ENCODE measurements at regions not wholly inside any gene's neighbourhood (a gene's known extent, or its start where the extent isn't known, plus 50 kb on each side); places are given as distances from the start of the nearest gene placed in this dataset.

GRCh38 chr6:66985816-66986215, 1278.8 kb upstream of the EYS start:
- Mint-ChIP-seq H3K36me3 (ENCODE audit: insufficient read depth) (no peaks in the 10 kb centered on the region), H3K4me3 (no peak overlapping the region), H3K9me3 (peaks cover 30% of the 10 kb centered on the region), H3K27ac (ENCODE audit: low read depth) (no peak overlapping the region), H3K27me3 (no peaks in the 10 kb centered on the region), H3K4me1 (no peaks in the 10 kb centered on the region)
- DNase-seq (ENCODE audit: low spot score in 2 of 2) (no peak), ATAC-seq (replicated peaks; ENCODE audit: extremely low read depth, poor library complexity, severe bottlenecking) (no peak)

- ATAC-seq (replicated peaks; ENCODE audit: extremely low read depth, poor library complexity, severe bottlenecking) (no peak), DNase-seq (ENCODE audit: low spot score in 2 of 2) (no peak)
- Mint-ChIP-seq H3K36me3 (ENCODE audit: insufficient read depth) (no peaks in the 10 kb centered on the region), H3K4me3 (no peak overlapping the region), H3K27ac (ENCODE audit: low read depth) (no peak overlapping the region), H3K4me1 (no peaks in the 10 kb centered on the region), H3K9me3 (peaks cover 29% of the 10 kb centered on the region), H3K27me3 (no peaks in the 10 kb centered on the region)
These were observed 1263.3 kb upstream of the EYS start for GRCh38 chr6:66970373-66970772.

- ATAC-seq (replicated peaks; ENCODE audit: extremely low read depth, poor library complexity, severe bottlenecking), result no peak
- no peaks in the 10 kb centered on the region for H3K4me1 Mint-ChIP-seq
- no peak overlapping the region for H3K4me3 Mint-ChIP-seq
- H3K27me3 Mint-ChIP-seq, result no peaks in the 10 kb centered on the region
- no peaks in the 10 kb centered on the region for H3K36me3 Mint-ChIP-seq (ENCODE audit: insufficient read depth)
- H3K27ac Mint-ChIP-seq (ENCODE audit: low read depth), result no peak overlapping the region
- peaks cover 29% of the 10 kb centered on the region for H3K9me3 Mint-ChIP-seq
- DNase-seq (ENCODE audit: low spot score in 2 of 2), result no peak
These were observed 1258.2 kb upstream of the EYS start for GRCh38 chr6:66965227-66965626.

- Mint-ChIP-seq H3K4me1 (no peaks in the 10 kb centered on the region), H3K27ac (ENCODE audit: low read depth) (no peak overlapping the region), H3K9me3 (peaks cover 23% of the 10 kb centered on the region), H3K4me3 (no peak overlapping the region), H3K36me3 (ENCODE audit: insufficient read depth) (no peaks in the 10 kb centered on the region), H3K27me3 (no peaks in the 10 kb centered on the region)
- DNase-seq (ENCODE audit: low spot score in 2 of 2), result no peak
- no peak for ATAC-seq (replicated peaks; ENCODE audit: extremely low read depth, poor library complexity, severe bottlenecking)
These were observed 1257.2 kb upstream of the EYS start for GRCh38 chr6:66964216-66964615.

GRCh38 chr6:66962082-66962481, 1255.1 kb upstream of the EYS start:
- Mint-ChIP-seq H3K36me3 (ENCODE audit: insufficient read depth) (no peaks in the 10 kb centered on the region), H3K4me3 (no peak overlapping the region), H3K9me3 (peaks cover 15% of the 10 kb centered on the region), H3K27me3 (no peaks in the 10 kb centered on the region), H3K4me1 (no peaks in the 10 kb centered on the region), H3K27ac (ENCODE audit: low read depth) (no peak overlapping the region)
- ATAC-seq (replicated peaks; ENCODE audit: extremely low read depth, poor library complexity, severe bottlenecking), result no peak
- no peak for DNase-seq (ENCODE audit: low spot score in 2 of 2)

- no peak overlapping the region for H3K4me3 Mint-ChIP-seq
- peaks cover 17% of the 10 kb centered on the region for H3K9me3 Mint-ChIP-seq
- no peak for ATAC-seq (replicated peaks; ENCODE audit: extremely low read depth, poor library complexity, severe bottlenecking)
- H3K36me3 Mint-ChIP-seq (ENCODE audit: insufficient read depth), result no peaks in the 10 kb centered on the region
- no peak for DNase-seq (ENCODE audit: low spot score in 2 of 2)
- H3K27me3 Mint-ChIP-seq, result no peaks in the 10 kb centered on the region
- H3K4me1 Mint-ChIP-seq, result no peaks in the 10 kb centered on the region
- no peak overlapping the region for H3K27ac Mint-ChIP-seq (ENCODE audit: low read depth)
These were observed 1254.2 kb upstream of the EYS start for GRCh38 chr6:66961191-66961590.

- H3K9me3 Mint-ChIP-seq, result peaks cover 16% of the 10 kb centered on the region
- DNase-seq (ENCODE audit: low spot score in 2 of 2) (no peak), ATAC-seq (replicated peaks; ENCODE audit: extremely low read depth, poor library complexity, severe bottlenecking) (no peak)
- H3K36me3 Mint-ChIP-seq (ENCODE audit: insufficient read depth), result no peaks in the 10 kb centered on the region
- H3K4me3 Mint-ChIP-seq, result no peak overlapping the region
- no peaks in the 10 kb centered on the region for H3K4me1 Mint-ChIP-seq
- H3K27me3 Mint-ChIP-seq, result no peaks in the 10 kb centered on the region
- no peak overlapping the region for H3K27ac Mint-ChIP-seq (ENCODE audit: low read depth)
These were observed 1242.2 kb upstream of the EYS start for GRCh38 chr6:66949191-66949661.

- ATAC-seq (replicated peaks; ENCODE audit: extremely low read depth, poor library complexity, severe bottlenecking), result no peak
- Mint-ChIP-seq H3K9me3 (peaks cover 22% of the 10 kb centered on the region), H3K36me3 (ENCODE audit: insufficient read depth) (no peaks in the 10 kb centered on the region)
These were observed 1241.1 kb upstream of the EYS start for GRCh38 chr6:66948106-66948505.

GRCh38 chr6:66940003-66940402, 1233.0 kb upstream of the EYS start:
- Mint-ChIP-seq H3K27me3 (no peaks in the 10 kb centered on the region), H3K9me3 (peaks cover 30% of the 10 kb centered on the region), H3K36me3 (ENCODE audit: insufficient read depth) (no peaks in the 10 kb centered on the region), H3K27ac (ENCODE audit: low read depth) (no peak overlapping the region), H3K4me1 (no peaks in the 10 kb centered on the region), H3K4me3 (no peak overlapping the region)
- ATAC-seq (replicated peaks; ENCODE audit: extremely low read depth, poor library complexity, severe bottlenecking), result no peak
- DNase-seq (ENCODE audit: low spot score in 2 of 2), result no peak

More at GRCh38 chr6:66948106-66948505, 1241.1 kb upstream of the EYS start:
- Mint-ChIP-seq H3K4me3 (no peak overlapping the region), H3K27ac (ENCODE audit: low read depth) (no peak overlapping the region), H3K27me3 (no peaks in the 10 kb centered on the region), H3K4me1 (no peaks in the 10 kb centered on the region)
- no peak for DNase-seq (ENCODE audit: low spot score in 2 of 2)

GRCh38 chr6:66937180-66937579, 1230.2 kb upstream of the EYS start:
- no peak overlapping the region for H3K4me3 Mint-ChIP-seq

GRCh38 chr6:66935612-66936011, 1228.6 kb upstream of the EYS start:
- Mint-ChIP-seq H3K27ac (ENCODE audit: low read depth) (no peak overlapping the region), H3K4me3 (no peak overlapping the region), H3K36me3 (ENCODE audit: insufficient read depth) (no peaks in the 10 kb centered on the region), H3K9me3 (peaks cover 16% of the 10 kb centered on the region), H3K27me3 (no peaks in the 10 kb centered on the region), H3K4me1 (no peaks in the 10 kb centered on the region)
- ATAC-seq (replicated peaks; ENCODE audit: extremely low read depth, poor library complexity, severe bottlenecking), result no peak
- DNase-seq (ENCODE audit: low spot score in 2 of 2), result no peak

More at GRCh38 chr6:66937180-66937579, 1230.2 kb upstream of the EYS start:
- Mint-ChIP-seq H3K27me3 (no peaks in the 10 kb centered on the region), H3K36me3 (ENCODE audit: insufficient read depth) (no peaks in the 10 kb centered on the region), H3K27ac (ENCODE audit: low read depth) (no peak overlapping the region), H3K4me1 (no peaks in the 10 kb centered on the region), H3K9me3 (peaks cover 17% of the 10 kb centered on the region)
- DNase-seq (ENCODE audit: low spot score in 2 of 2), result no peak
- ATAC-seq (replicated peaks; ENCODE audit: extremely low read depth, poor library complexity, severe bottlenecking), result no peak

GRCh38 chr6:66931787-66932186, 1224.8 kb upstream of the EYS start:
- Mint-ChIP-seq H3K36me3 (ENCODE audit: insufficient read depth) (peaks cover 2% of the 10 kb centered on the region), H3K4me1 (no peaks in the 10 kb centered on the region), H3K4me3 (no peak overlapping the region), H3K27ac (ENCODE audit: low read depth) (no peak overlapping the region), H3K27me3 (no peaks in the 10 kb centered on the region), H3K9me3 (peaks cover 30% of the 10 kb centered on the region)
- no peak for DNase-seq (ENCODE audit: low spot score in 2 of 2)
- ATAC-seq (replicated peaks; ENCODE audit: extremely low read depth, poor library complexity, severe bottlenecking), result no peak

GRCh38 chr6:66930559-66931290, 1223.7 kb upstream of the EYS start:
- Mint-ChIP-seq H3K4me1 (no peaks in the 10 kb centered on the region), H3K27ac (ENCODE audit: low read depth) (no peak overlapping the region), H3K9me3 (peaks cover 27% of the 10 kb centered on the region), H3K4me3 (no peak overlapping the region), H3K36me3 (ENCODE audit: insufficient read depth) (peaks cover 2% of the 10 kb centered on the region), H3K27me3 (no peaks in the 10 kb centered on the region)
- no peak for ATAC-seq (replicated peaks; ENCODE audit: extremely low read depth, poor library complexity, severe bottlenecking)
- no peak for DNase-seq (ENCODE audit: low spot score in 2 of 2)

All from central memory CD8-positive, alpha-beta T cell (primary cell).